ENCODE measurements at regions not wholly inside any gene's neighbourhood (a gene's known extent, or its start where the extent isn't known, plus 50 kb on each side); places are given as distances from the start of the nearest gene placed in this dataset.

DNA sequence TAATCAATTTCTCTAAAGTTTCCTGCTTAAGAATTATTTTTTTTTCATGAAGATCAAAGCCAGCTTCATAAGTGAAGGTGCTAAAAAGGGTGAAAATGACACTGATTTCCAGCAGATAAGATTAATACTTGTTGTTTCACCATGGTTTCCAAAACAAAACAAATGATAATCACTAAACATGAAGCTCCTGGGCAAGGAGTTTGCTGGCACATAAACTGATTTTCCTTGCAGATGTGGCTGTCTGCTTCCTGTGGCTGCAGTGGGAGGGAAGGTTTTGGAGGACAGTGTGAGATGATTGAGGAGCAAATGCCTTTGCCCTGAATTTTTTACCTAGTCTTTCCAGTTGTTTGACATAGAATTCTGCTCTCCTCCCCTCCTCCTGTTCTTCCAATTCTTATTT, 228.8 kb downstream of the DIPK2A start:
- CTCF ChIA-PET = no interaction called here

DNA sequence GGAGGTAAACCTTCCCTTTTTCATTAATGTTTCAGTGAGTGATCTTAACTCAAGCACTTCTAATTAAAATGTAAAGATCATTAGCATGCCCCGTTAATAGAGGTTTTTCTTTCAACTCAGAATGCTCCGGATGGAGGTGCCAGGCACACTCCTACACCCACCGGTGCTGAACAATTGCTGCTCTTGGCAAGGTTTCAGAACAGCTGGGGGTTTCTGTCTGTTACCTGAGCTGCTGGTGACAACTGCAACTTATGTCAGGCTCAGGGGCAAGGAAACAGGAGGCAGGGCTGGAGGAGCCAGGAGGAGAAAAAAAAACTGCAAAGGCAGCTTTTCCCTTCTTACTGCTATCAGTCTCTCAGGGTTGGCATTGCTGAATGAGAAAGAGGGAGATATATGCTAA, 250.1 kb downstream of the DIPK2A start:
- TF ChIP-seq, protein P1, sequence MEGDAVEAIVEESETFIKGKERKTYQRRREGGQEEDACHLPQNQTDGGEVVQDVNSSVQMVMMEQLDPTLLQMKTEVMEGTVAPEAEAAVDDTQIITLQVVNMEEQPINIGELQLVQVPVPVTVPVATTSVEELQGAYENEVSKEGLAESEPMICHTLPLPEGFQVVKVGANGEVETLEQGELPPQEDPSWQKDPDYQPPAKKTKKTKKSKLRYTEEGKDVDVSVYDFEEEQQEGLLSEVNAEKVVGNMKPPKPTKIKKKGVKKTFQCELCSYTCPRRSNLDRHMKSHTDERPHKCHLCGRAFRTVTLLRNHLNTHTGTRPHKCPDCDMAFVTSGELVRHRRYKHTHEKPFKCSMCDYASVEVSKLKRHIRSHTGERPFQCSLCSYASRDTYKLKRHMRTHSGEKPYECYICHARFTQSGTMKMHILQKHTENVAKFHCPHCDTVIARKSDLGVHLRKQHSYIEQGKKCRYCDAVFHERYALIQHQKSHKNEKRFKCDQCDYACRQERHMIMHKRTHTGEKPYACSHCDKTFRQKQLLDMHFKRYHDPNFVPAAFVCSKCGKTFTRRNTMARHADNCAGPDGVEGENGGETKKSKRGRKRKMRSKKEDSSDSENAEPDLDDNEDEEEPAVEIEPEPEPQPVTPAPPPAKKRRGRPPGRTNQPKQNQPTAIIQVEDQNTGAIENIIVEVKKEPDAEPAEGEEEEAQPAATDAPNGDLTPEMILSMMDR (IDR thresholded peaks at IDR 0.05; ENCODE audit: unreplicated experiment) = no peak
- Mint-ChIP-seq H3K4me3 (ENCODE audit: unreplicated experiment) (no peak overlapping the region), H3K4me1 (ENCODE audit: insufficient read depth, unreplicated experiment) (no peaks in the 10 kb centered on the region), H3K27me3 (ENCODE audit: insufficient read depth, unreplicated experiment) (no peaks in the 10 kb centered on the region), H3K9me3 (ENCODE audit: unreplicated experiment) (no peaks in the 10 kb centered on the region), H3K36me3 (ENCODE audit: insufficient read depth, unreplicated experiment) (peaks cover 5% of the 10 kb centered on the region), H3K27ac (ENCODE audit: low read depth, unreplicated experiment) (no peak overlapping the region)
- no TSS peak for BruUV-seq (replicated peaks)
- ChIA-PET CTCF (no interaction called here), POLR2A (no interaction called here)
- peak; percentile 3 for DNase-seq (ENCODE audit: unreplicated experiment)
- intact Hi-C loops (cut with micrococcal nuclease) = no loop called here

More for the DNA sequence above, 228.8 kb downstream of the DIPK2A start:
- BruUV-seq (replicated peaks) = no TSS peak
- Mint-ChIP-seq H3K36me3 (ENCODE audit: insufficient read depth, unreplicated experiment) (peaks cover 7% of the 10 kb centered on the region), H3K4me1 (ENCODE audit: insufficient read depth, unreplicated experiment) (no peaks in the 10 kb centered on the region), H3K27ac (ENCODE audit: low read depth, unreplicated experiment) (no peak overlapping the region), H3K27me3 (ENCODE audit: insufficient read depth, unreplicated experiment) (no peaks in the 10 kb centered on the region), H3K4me3 (ENCODE audit: unreplicated experiment) (no peak overlapping the region), H3K9me3 (ENCODE audit: unreplicated experiment) (peaks cover 6% of the 10 kb centered on the region)
- DNase-seq (ENCODE audit: unreplicated experiment) = no peak
- intact Hi-C loops (cut with micrococcal nuclease) = no loop called here
- POLR2A ChIA-PET = no interaction called here
- TF ChIP-seq, protein P1 (IDR thresholded peaks at IDR 0.05; ENCODE audit: unreplicated experiment) = no peak

DNA sequence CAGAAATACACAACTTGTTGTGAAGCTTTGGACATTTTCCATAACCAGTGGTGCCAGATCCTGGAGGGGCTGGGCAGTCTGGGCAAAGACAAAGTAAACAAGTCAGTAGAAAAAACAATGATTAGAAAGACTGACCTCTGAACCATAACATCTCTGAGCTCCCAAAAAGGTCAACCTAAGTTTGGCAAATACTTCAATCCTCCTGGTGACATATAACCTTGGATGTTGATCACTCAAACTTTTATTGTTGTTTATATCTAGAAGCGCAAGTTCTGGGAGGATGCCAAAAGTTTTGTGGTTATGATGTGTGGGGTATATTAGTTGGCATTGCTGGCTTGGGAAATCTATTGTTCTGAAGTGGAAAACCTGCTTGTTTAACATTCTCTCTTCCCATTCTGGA, 257.7 kb downstream of the DIPK2A start:
- Mint-ChIP-seq H3K9me3 (ENCODE audit: unreplicated experiment) (no peaks in the 10 kb centered on the region), H3K4me1 (ENCODE audit: insufficient read depth, unreplicated experiment) (no peaks in the 10 kb centered on the region), H3K27me3 (ENCODE audit: insufficient read depth, unreplicated experiment) (no peaks in the 10 kb centered on the region), H3K36me3 (ENCODE audit: insufficient read depth, unreplicated experiment) (no peaks in the 10 kb centered on the region), H3K27ac (ENCODE audit: low read depth, unreplicated experiment) (no peak overlapping the region), H3K4me3 (ENCODE audit: unreplicated experiment) (no peak overlapping the region)
- POLR2A ChIA-PET = no interaction called here
- intact Hi-C loops (cut with micrococcal nuclease) = no loop called here
- CTCF ChIA-PET = interaction anchor here (0.6 to 0.9 kb wide), 2 partner anchors 18 to 1357 kb away, joined by 3 to 4 read pairs; no protein-coding TSS in a partner anchor
- no TSS peak for BruUV-seq (replicated peaks)
- TF ChIP-seq, protein P1 (IDR thresholded peaks at IDR 0.05; ENCODE audit: unreplicated experiment) = no peak
- DNase-seq (ENCODE audit: unreplicated experiment) = peak; percentile 79

DNA sequence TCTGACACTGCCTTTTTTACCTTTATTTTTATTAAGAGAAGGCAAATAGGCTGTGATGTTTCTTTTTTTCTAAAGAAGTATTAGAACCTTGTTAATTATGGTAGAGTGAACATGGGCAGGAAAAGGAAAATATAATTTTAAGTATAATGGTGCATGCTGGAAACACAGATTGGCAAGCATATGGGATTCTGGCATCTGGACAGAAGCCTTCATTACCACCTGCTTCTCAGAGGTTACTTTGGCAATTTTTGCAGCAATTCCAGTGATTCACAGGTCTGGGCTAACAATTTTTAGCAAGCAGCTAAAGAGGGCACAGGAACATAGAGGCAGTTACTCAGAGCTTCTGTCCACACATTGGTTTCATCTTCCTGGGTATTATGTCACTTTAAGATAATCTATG, 258.3 kb downstream of the DIPK2A start:
- H3K4me3 Mint-ChIP-seq (ENCODE audit: unreplicated experiment) = no peak overlapping the region
- intact Hi-C loops (cut with micrococcal nuclease) = no loop called here
- H3K27me3 Mint-ChIP-seq (ENCODE audit: insufficient read depth, unreplicated experiment) = peaks cover 1% of the 10 kb centered on the region
- H3K4me1 Mint-ChIP-seq (ENCODE audit: insufficient read depth, unreplicated experiment) = no peaks in the 10 kb centered on the region
- H3K27ac Mint-ChIP-seq (ENCODE audit: low read depth, unreplicated experiment) = no peak overlapping the region
- H3K36me3 Mint-ChIP-seq (ENCODE audit: insufficient read depth, unreplicated experiment) = no peaks in the 10 kb centered on the region
- POLR2A ChIA-PET = no interaction called here
- CTCF ChIA-PET = interaction anchor here (0.9 kb wide), 1 partner anchor 19 kb away, joined by 4 read pairs; no protein-coding TSS in a partner anchor
- peak; percentile 45 for DNase-seq (ENCODE audit: unreplicated experiment)
- no peaks in the 10 kb centered on the region for H3K9me3 Mint-ChIP-seq (ENCODE audit: unreplicated experiment)
- no TSS peak for BruUV-seq (replicated peaks)
- TF ChIP-seq, protein P1 (IDR thresholded peaks at IDR 0.05; ENCODE audit: unreplicated experiment) = no peak
